SU-DHL-6 (cell line): ENCODE measurements at regions not wholly inside any gene's neighbourhood (a gene's known extent, or its start where the extent isn't known, plus 50 kb on each side); places are given as distances from the start of the nearest gene placed in this dataset.

ENCODE experiments used
- H2AFZ ChIP-seq: fragments of 200-600 bp; sonication (generic); 2 replicates; pipeline ENCODE4 v1.6.1; 2014; ENCODE audit warnings: low read depth, mild to moderate bottlenecking, moderate library complexity, mixed read lengths, antibody characterized with exemption, low read length; ENCODE audit not compliant: severe bottlenecking
- H3F3A ChIP-seq: fragments of 200-600 bp; shearing (Covaris generic); 2 replicates; pipeline ENCODE4 v1.6.0; 2016; ENCODE audit warnings: antibody characterized with exemption, mild to moderate bottlenecking; ENCODE audit not compliant: insufficient read depth
- H3K27ac ChIP-seq: fragments of 200-600 bp; sonication (generic); 2 replicates; pipeline ENCODE4 v1.5.1; 2016; ENCODE audit warnings: low read depth, mild to moderate bottlenecking, low read length, moderate library complexity, mixed read lengths
- H3K27me3 ChIP-seq: fragments of 200-600 bp; sonication (generic), shearing (Covaris generic); 2 replicates; pipeline ENCODE4 v1.6.0; 2014; ENCODE audit warnings: mild to moderate bottlenecking, low read length
- H3K36me3 ChIP-seq: fragments of 200-600 bp; sonication (generic); 2 replicates; pipeline ENCODE4 v1.6.1; 2014; ENCODE audit warnings: mild to moderate bottlenecking, low read length, mixed read lengths
- H3K4me2 ChIP-seq: fragments of 300-600, 200-600 bp; shearing (Covaris generic), sonication (generic); 2 replicates; pipeline ENCODE4 v1.6.0; 2014; ENCODE audit warnings: low read length, low read depth, mild to moderate bottlenecking; ENCODE audit not compliant: poor library complexity, severe bottlenecking
- H3K4me3 ChIP-seq: fragments of 200-600 bp; sonication (generic); 2 replicates; pipeline ENCODE4 v1.5.1; 2014; ENCODE audit warnings: antibody characterized with exemption, low read length, mild to moderate bottlenecking, mixed read lengths; ENCODE audit not compliant: insufficient read depth, poor library complexity, severe bottlenecking
- H3K79me2 ChIP-seq: fragments of 200-600 bp; sonication (generic); 2 replicates; pipeline ENCODE4 v1.6.1; 2014; ENCODE audit warnings: mild to moderate bottlenecking, low read length, moderate library complexity; ENCODE audit not compliant: insufficient read depth
- H3K9ac ChIP-seq: fragments of 200-600 bp; sonication (generic); 2 replicates; pipeline ENCODE4 v1.7.0; 2014; ENCODE audit warnings: mild to moderate bottlenecking, low read length
- H3K9me2 ChIP-seq: fragments of 200-600 bp; sonication (generic); replicated peaks from 2 replicates; pipeline ENCODE4 v1.6.1; 2014; ENCODE audit warnings: low read length; ENCODE audit not compliant: insufficient read depth
- H3K9me3 ChIP-seq: fragments of 200-600 bp; sonication (generic); 2 replicates; pipeline ENCODE4 v1.6.1; 2014; ENCODE audit warnings: low read length, mixed read lengths; ENCODE audit not compliant: insufficient read depth
- H4K20me1 ChIP-seq: fragments of 200-600 bp; sonication (generic); 2 replicates; pipeline ENCODE4 v1.6.1; 2014; ENCODE audit warnings: low read depth, mild to moderate bottlenecking, antibody characterized with exemption, low read length, moderate library complexity, mixed read lengths
- CTCF ChIP-seq: fragments of 200-600 bp; sonication (generic); IDR thresholded peaks from one replicate; pipeline ENCODE4 v1.5.1; 2017; ENCODE audit warnings: antibody characterized with exemption, mild to moderate bottlenecking, low read length, moderate library complexity; ENCODE audit not compliant: insufficient read depth, poor library complexity, severe bottlenecking
- EZH2phosphoT487 ChIP-seq: fragments of 200-600 bp; sonication (generic), shearing (Covaris generic); conservative IDR thresholded peaks from 2 replicates; pipeline ENCODE4 v1.6.1; 2018; ENCODE audit warnings: mild to moderate bottlenecking, antibody characterized with exemption, low read length, moderate library complexity, mixed read lengths

- Histone ChIP-seq H3K27me3 (no peaks in the 10 kb centered on the region), H2AFZ (no peak overlapping the region), H3F3A (no peaks in the 10 kb centered on the region), H3K9me2 (no peaks in the 10 kb centered on the region), H3K9me3 (no peaks in the 10 kb centered on the region), H3K4me3 (no peak overlapping the region), H3K36me3 (no peaks in the 10 kb centered on the region), H3K9ac (no peak overlapping the region), H3K27ac (no peak overlapping the region), H3K79me2 (no peaks in the 10 kb centered on the region), H4K20me1 (no peaks in the 10 kb centered on the region), H3K4me2 (no peak overlapping the region)
- no peak for TF ChIP-seq EZH2phosphoT487
Measured at GRCh38 chr5:29950416-29951145, 1242.9 kb upstream of the CDH6 start.

GRCh38 chr5:29949301-29949872 is 1244.1 kb upstream of the CDH6 start:
- Histone ChIP-seq H3K27ac (no peak overlapping the region), H3K4me3 (no peak overlapping the region), H3K4me2 (no peak overlapping the region), H3K9ac (no peak overlapping the region), H3K36me3 (no peaks in the 10 kb centered on the region), H2AFZ (no peak overlapping the region), H3K9me2 (no peaks in the 10 kb centered on the region), H3K9me3 (no peaks in the 10 kb centered on the region), H3F3A (no peaks in the 10 kb centered on the region), H4K20me1 (no peaks in the 10 kb centered on the region), H3K27me3 (no peaks in the 10 kb centered on the region), H3K79me2 (no peaks in the 10 kb centered on the region)
- TF ChIP-seq CTCF (no peak), EZH2phosphoT487 (no peak)

GRCh38 chr5:29944327-29944726 is 1249.2 kb upstream of the CDH6 start:
- TF ChIP-seq EZH2phosphoT487, result no peak
- TF ChIP-seq CTCF, result no peak
- no peak overlapping the region for H3K27ac ChIP-seq
- H3K9me3 ChIP-seq, result no peaks in the 10 kb centered on the region
- H3K36me3 ChIP-seq, result no peaks in the 10 kb centered on the region
- H3K79me2 ChIP-seq, result no peaks in the 10 kb centered on the region
- H3K9me2 ChIP-seq, result no peaks in the 10 kb centered on the region
- H3F3A ChIP-seq, result no peaks in the 10 kb centered on the region
- H3K9ac ChIP-seq, result no peak overlapping the region
- H3K4me2 ChIP-seq, result no peak overlapping the region
- no peak overlapping the region for H3K4me3 ChIP-seq
- no peak overlapping the region for H2AFZ ChIP-seq
- no peaks in the 10 kb centered on the region for H4K20me1 ChIP-seq
- H3K27me3 ChIP-seq, result no peaks in the 10 kb centered on the region

GRCh38 chr5:29942089-29942488 is 1251.4 kb upstream of the CDH6 start:
- no peaks in the 10 kb centered on the region for H3F3A ChIP-seq

More at GRCh38 chr5:29942089-29942488, 1251.4 kb upstream of the CDH6 start:
- Histone ChIP-seq H3K27ac (no peak overlapping the region), H3K9ac (no peak overlapping the region), H3K27me3 (no peaks in the 10 kb centered on the region), H3K4me3 (no peak overlapping the region), H3K4me2 (no peak overlapping the region), H2AFZ (no peak overlapping the region), H3K79me2 (no peaks in the 10 kb centered on the region), H3K9me3 (no peaks in the 10 kb centered on the region), H3K9me2 (no peaks in the 10 kb centered on the region), H3K36me3 (no peaks in the 10 kb centered on the region), H4K20me1 (no peaks in the 10 kb centered on the region)
- no peak for TF ChIP-seq EZH2phosphoT487
- no peak for TF ChIP-seq CTCF
